ENCODE measurements at regions not wholly inside any gene's neighbourhood (a gene's known extent, or its start where the extent isn't known, plus 50 kb on each side); places are given as distances from the start of the nearest gene placed in this dataset.

DNA sequence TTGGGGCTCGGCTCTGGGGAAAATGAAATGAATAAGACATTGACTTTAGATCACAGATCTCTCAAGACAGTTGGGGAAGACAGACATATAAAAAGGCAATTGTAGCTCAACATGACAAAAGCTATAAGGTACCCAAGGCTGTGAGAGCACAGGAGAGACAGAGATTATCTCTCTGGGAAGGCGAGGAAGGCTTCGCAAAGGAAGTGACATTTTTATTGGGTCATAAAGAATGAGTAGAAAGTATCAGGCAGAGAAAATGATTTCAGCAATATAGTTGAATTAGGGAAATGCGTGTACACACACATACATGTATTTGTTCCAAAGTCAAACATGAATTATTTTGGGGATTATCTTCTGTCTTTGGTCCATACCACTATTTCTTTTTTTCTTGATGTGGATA is 381.8 kb upstream of the ADAMTSL1 start:
- TF ChIP-seq, protein P1, sequence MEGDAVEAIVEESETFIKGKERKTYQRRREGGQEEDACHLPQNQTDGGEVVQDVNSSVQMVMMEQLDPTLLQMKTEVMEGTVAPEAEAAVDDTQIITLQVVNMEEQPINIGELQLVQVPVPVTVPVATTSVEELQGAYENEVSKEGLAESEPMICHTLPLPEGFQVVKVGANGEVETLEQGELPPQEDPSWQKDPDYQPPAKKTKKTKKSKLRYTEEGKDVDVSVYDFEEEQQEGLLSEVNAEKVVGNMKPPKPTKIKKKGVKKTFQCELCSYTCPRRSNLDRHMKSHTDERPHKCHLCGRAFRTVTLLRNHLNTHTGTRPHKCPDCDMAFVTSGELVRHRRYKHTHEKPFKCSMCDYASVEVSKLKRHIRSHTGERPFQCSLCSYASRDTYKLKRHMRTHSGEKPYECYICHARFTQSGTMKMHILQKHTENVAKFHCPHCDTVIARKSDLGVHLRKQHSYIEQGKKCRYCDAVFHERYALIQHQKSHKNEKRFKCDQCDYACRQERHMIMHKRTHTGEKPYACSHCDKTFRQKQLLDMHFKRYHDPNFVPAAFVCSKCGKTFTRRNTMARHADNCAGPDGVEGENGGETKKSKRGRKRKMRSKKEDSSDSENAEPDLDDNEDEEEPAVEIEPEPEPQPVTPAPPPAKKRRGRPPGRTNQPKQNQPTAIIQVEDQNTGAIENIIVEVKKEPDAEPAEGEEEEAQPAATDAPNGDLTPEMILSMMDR (IDR thresholded peaks at IDR 0.05), result no peak
- no peak for TF ChIP-seq POLR2A (IDR thresholded peaks at IDR 0.05)

Measured in heart left ventricle (tissue), 13 donors.